ENCODE measurements at regions not wholly inside any gene's neighbourhood (a gene's known extent, or its start where the extent isn't known, plus 50 kb on each side); places are given as distances from the start of the nearest gene placed in this dataset.

GRCh38 chr16:79932572-79932971 is 332.0 kb upstream of the MAF start:
- TF ChIP-seq POLR2A (IDR thresholded peaks at IDR 0.05) (no peak), CTCF (IDR thresholded peaks at IDR 0.05) (no peak)
- H3K4me3 ChIP-seq (ENCODE audit: low read depth, poor library complexity, severe bottlenecking): no peak overlapping the region
- intact Hi-C loops (cut with DNase I; ENCODE audit: low total_unique reads): no loop called here
- no peak for DNase-seq (ENCODE audit: low spot score in 2 of 2)
- 65 to 74% methylated on average over 2 of the region's 2 CpGs for WGBS, 2 donors

- intact Hi-C loops (cut with DNase I; ENCODE audit: low total_unique reads): no loop called here
- 96 to 100% methylated on average over 1 of the region's 1 CpG for WGBS, 2 donors
Observed at GRCh38 chr16:79931721-79932120, 331.2 kb upstream of the MAF start.

GRCh38 chr16:79929260-79929965 is 328.9 kb upstream of the MAF start:
- no peak for DNase-seq (ENCODE audit: low spot score in 2 of 2)
- WGBS, 2 donors: 12 to 17% methylated on average over 2 of the region's 2 CpGs
- H3K4me3 ChIP-seq (ENCODE audit: low read depth, poor library complexity, severe bottlenecking): no peak overlapping the region
- intact Hi-C loops (cut with DNase I; ENCODE audit: low total_unique reads): no loop called here
- TF ChIP-seq POLR2A (IDR thresholded peaks at IDR 0.05) (no peak), CTCF (IDR thresholded peaks at IDR 0.05) (no peak)

More at GRCh38 chr16:79931721-79932120, 331.2 kb upstream of the MAF start:
- TF ChIP-seq POLR2A (IDR thresholded peaks at IDR 0.05) (no peak), CTCF (IDR thresholded peaks at IDR 0.05) (no peak)
- DNase-seq (ENCODE audit: low spot score in 2 of 2): no peak
- H3K4me3 ChIP-seq (ENCODE audit: low read depth, poor library complexity, severe bottlenecking): no peak overlapping the region

GRCh38 chr16:79928142-79928873 is 327.8 kb upstream of the MAF start:
- TF ChIP-seq POLR2A (IDR thresholded peaks at IDR 0.05) (no peak), CTCF (IDR thresholded peaks at IDR 0.05) (no peak)
- intact Hi-C loops (cut with DNase I; ENCODE audit: low total_unique reads): no loop called here
- DNase-seq (ENCODE audit: low spot score in 2 of 2): no peak
- 61 to 72% methylated on average over 9 of the region's 9 CpGs for WGBS, 2 donors
- no peak overlapping the region for H3K4me3 ChIP-seq (ENCODE audit: low read depth, poor library complexity, severe bottlenecking)

GRCh38 chr16:79926451-79927205 is 326.1 kb upstream of the MAF start:
- intact Hi-C loops (cut with DNase I; ENCODE audit: low total_unique reads): no loop called here
- DNase-seq (ENCODE audit: low spot score in 2 of 2): no peak
- TF ChIP-seq POLR2A (IDR thresholded peaks at IDR 0.05) (no peak), CTCF (IDR thresholded peaks at IDR 0.05) (no peak)
- no peak overlapping the region for H3K4me3 ChIP-seq (ENCODE audit: low read depth, poor library complexity, severe bottlenecking)
- 80 to 83% methylated on average over 11 of the region's 11 CpGs for WGBS, 2 donors

All from lower leg skin (tissue), 4 donors.